A549 (cell line): ENCODE measurements at regions not wholly inside any gene's neighbourhood (a gene's known extent, or its start where the extent isn't known, plus 50 kb on each side); places are given as distances from the start of the nearest gene placed in this dataset.

Experiments used
- CHD2 ChIP-seq: fragments of 150-350 bp; IDR thresholded peaks from 2 replicates; pipeline ENCODE4 v1.6.1; 2014; ENCODE audit warnings: low read length; ENCODE audit not compliant: partially characterized antibody
- CTCF ChIP-seq: fragments of >200 bp; sonication (Bioruptor Twin); formaldehyde crosslinking; IDR thresholded peaks from 3 replicates; pipeline ENCODE4 v1.5.1; 2016
- FOXS1 ChIP-seq: fragments of 250-450 bp; sonication (Bioruptor Pico); IDR thresholded peaks from 2 replicates; pipeline ENCODE4 v1.5.0; 2020; ENCODE audit warnings: mild to moderate bottlenecking, moderate library complexity
- JUNB ChIP-seq: fragments of >200 bp; sonication (Bioruptor Twin); formaldehyde crosslinking; IDR thresholded peaks from 2 replicates; pipeline ENCODE4 v1.6.1; 2016
- NFE2L2 ChIP-seq: fragments of 150-350 bp; conservative IDR thresholded peaks from 2 replicates; pipeline ENCODE4 v1.6.1; 2014; ENCODE audit warnings: low read length
- POLR2A ChIP-seq: IDR thresholded peaks from 2 replicates; pipeline ENCODE4 v1.6.1; 2012; ENCODE audit warnings: mild to moderate bottlenecking, low read length
- RARB ChIP-seq: fragments of 250-450 bp; sonication (Bioruptor Pico); IDR thresholded peaks from 2 replicates; pipeline ENCODE4 v1.8.0; 2021; ENCODE audit warnings: mild to moderate bottlenecking, moderate library complexity
- SMC3 ChIP-seq: fragments of >200 bp; sonication (Bioruptor Twin); formaldehyde crosslinking; IDR thresholded peaks from 3 replicates; pipeline ENCODE4 v1.6.1; 2018; ENCODE audit warnings: inconsistent platforms
- USF2 ChIP-seq: fragments of 450-650 bp; IDR thresholded peaks from 2 replicates; pipeline ENCODE4 v1.6.1; 2014; ENCODE audit warnings: antibody characterized with exemption

- TF ChIP-seq POLR2A: no peak
- TF ChIP-seq USF2: no peak
- TF ChIP-seq CTCF: no peak
- TF ChIP-seq SMC3: no peak
- no peak for TF ChIP-seq JUNB
- no peak for TF ChIP-seq NFE2L2
- no peak for TF ChIP-seq RARB (CRISPR knock-in tag)
- TF ChIP-seq FOXS1 (CRISPR knock-in tag): no peak
- no peak for TF ChIP-seq CHD2
These were observed 435.5 kb upstream of the MMADHC start for GRCh38 chr2:150023044-150023443.
